Amniotic epithelial cell (primary cell): ENCODE measurements at regions not wholly inside any gene's neighbourhood (a gene's known extent, or its start where the extent isn't known, plus 50 kb on each side); places are given as distances from the start of the nearest gene placed in this dataset.

Source experiments
- DNase-seq: peaks from one replicate; pipeline ENCODE4 v3.0.0-alpha.2; 2010; ENCODE audit warnings: low read depth

DNA sequence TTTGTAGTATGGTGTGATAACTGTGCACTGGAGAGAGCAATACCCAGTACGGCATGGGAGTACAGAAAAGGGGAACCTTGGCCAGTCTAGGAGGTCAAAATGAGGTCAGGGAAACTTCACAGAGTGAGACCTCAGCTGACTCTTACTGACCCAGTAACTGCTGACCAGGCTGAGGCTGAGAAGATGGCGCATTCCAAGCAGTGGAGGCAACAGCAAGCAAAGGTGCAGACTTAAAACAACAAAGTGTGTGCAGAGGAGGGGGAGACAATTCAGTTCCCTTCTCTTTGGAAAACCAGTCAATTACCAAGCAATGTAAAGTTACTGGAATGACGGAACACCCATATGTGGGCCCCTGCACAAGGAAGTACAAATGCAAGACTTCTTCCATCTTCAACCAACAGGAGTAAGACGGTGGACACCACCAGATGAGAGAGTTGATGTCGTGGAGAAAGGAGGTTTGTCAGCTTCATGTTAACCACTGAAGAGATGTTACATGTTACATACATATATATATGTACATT lies 54.6 kb upstream of the PRDX6 start:
- no peak for DNase-seq

DNA sequence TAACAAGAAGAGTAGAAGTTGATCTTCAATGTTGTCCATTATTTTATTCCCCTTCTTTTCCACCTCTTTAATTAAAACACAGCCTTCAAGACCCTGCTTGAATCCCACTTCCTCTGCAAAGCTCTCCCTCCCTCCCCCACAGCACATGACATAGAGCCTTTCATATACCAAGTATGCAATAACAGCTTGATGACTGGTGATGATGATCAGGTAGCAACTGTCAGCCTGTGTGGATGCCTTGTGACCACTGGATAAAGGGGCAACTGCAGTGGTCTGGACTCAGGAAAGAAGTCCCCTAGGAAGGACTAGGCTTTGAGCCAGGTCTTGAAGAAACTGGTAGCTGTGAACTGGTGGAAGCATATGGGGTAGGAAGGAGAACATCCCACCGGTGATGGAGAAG lies 53.8 kb upstream of the PRDX6 start:
- no peak for DNase-seq

DNA sequence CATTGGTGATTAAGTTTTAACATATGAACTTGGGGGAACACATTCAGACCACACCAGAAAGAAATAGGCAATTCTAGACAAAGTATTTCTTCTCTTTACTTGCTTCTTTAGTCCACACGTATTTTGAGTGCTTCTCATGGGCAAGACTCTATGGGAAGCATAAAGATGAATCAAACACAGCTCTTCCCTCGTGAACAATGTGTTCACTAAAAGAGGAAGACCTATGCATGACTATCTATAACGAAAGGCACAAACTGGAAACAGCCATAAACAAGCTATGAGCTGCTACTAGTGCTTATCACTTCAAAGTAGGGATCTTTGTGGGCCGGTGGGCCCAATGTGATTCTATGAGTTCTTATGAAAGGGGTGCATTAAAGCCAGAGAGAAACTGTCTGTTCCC lies 53.0 kb upstream of the PRDX6 start:
- DNase-seq, result no peak

DNA sequence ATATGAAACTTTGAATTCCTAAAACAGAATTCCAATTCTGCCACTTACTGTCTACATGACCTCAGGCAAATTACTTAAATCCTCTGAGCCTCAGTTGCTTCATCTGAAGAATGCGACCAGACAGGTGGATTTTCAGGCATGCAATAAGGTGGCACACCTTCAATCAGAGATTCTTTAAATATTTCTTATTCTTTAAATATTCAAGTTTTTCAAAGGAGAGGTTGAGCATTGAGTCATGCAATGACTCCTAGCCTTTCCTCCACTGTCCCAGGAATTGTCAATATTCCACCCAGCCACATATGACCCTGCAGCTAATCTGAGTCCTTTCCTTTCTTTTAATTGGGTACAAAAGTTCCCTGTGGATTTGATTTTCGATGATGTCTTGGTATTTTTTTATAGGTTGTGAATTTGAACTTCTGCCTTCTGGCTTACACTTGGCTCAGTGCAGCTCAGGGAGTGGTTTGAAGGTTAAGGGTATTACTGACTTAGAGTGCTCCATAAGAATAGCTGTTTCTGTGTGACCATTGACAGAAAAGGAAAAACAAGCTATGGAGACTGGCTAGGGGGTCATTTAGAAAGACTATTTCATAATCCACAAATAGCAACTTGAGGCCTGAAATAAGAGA lies 52.2 kb upstream of the PRDX6 start:
- no peak for DNase-seq

DNA sequence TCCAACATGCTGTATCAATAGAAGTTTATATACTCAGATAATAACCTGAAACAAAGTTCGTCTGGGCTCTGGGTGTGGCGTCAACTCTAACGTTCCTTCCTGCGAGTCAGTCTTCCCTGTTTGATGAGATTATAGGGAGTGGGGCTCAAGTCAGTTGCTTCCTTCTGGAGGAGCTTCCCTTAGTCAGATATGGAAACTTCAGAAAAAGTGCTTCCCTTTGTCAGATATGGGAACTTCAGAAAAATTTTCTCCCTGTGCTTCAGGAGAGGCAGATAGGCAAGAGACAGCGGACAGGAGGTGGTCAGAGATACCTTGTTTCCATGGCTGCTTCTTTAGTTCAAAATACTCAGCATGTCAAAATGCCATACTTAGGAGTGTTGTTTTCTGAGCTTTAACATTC lies 51.1 kb upstream of the PRDX6 start:
- DNase-seq, result no peak

DNA sequence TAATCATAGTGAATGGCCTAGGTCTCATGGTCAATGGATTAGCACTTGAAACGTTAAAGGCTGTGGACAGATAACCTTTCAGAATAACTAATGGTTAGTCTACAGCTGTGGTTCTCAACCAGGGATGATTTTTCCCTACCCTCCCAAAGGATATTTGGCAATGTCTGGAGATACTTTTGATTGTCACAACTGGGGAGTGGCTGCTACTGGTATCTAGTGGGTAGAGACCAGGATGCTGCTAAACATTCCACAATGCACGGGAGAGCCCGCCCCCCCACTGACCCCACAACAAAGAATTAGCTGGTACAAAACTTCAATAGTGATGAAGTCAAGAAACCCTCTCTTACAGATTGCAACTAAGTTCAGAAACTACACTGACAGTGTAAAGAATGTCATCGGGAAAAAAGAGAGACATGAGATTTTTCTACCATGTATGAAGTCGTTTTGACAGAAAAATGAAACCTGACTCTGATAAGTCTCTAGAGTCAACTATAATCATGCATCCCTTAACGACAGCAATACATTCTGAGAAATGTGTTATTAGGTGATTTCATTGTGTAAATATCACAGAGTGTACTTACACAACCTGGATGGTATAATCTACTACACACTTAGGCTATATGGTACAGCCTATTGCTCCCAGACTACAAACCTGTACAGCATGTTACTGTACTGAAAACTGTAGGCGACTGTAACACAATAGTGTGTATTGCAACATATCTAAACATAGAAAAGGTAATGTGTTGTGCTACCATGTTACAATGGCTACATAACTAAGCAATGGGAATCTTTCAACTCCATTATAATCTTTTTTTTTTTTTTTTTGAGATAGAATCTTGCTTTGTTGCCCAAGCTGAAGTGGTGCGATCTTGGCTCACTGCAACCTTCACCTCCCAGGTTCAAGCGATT lies 49.7 kb upstream of the PRDX6 start:
- DNase-seq, result no peak
